SK-N-MC (cell line): ENCODE measurements at regions not wholly inside any gene's neighbourhood (a gene's known extent, or its start where the extent isn't known, plus 50 kb on each side); places are given as distances from the start of the nearest gene placed in this dataset.

Experiments used
- EZH2 ChIP-seq: fragments of 200-600 bp; sonication (generic); IDR thresholded peaks from one replicate; pipeline ENCODE4 v1.6.1; 2017; ENCODE audit warnings: antibody characterized with exemption
- FOXP2 ChIP-seq: optimal IDR thresholded peaks from 2 replicates; pipeline ENCODE3; 2011; ENCODE audit warnings: mild to moderate bottlenecking, moderate library complexity; ENCODE audit not compliant: insufficient read depth; ENCODE audit errors: extremely low read length, control extremely low read depth
- POLR2AphosphoS5 ChIP-seq: IDR thresholded peaks from 2 replicates; pipeline ENCODE4 v1.6.1; 2012; ENCODE audit warnings: mild to moderate bottlenecking, low read depth, low read length, borderline replicate concordance

- TF ChIP-seq EZH2: no peak
- no peak for TF ChIP-seq POLR2AphosphoS5
- TF ChIP-seq FOXP2: no peak
Observed at GRCh38 chr2:59490192-59490591, 1063.3 kb downstream of the BCL11A start.
